ENCODE measurements at regions not wholly inside any gene's neighbourhood (a gene's known extent, or its start where the extent isn't known, plus 50 kb on each side); places are given as distances from the start of the nearest gene placed in this dataset.

DNA sequence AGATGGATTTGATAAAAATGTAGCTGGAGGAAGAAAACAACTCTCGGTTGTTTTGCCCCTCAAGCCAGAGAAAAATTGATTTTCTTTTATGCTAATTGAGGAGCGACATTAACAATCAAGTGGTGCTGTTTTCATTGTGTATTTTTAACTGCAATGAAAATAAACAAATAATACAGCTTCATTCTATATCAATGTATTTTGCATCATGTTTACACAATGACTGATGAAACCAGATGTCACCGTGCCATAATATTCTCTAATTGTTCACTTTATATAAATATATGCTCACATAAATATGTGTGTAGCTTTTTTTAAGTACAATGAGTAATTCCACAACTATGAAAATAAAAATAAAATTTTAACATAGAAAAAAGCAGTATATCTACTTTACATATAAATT, 139.0 kb upstream of the PRDM9 start:
- no peak for TF ChIP-seq ZNF274 (IDR thresholded peaks at IDR 0.05; ENCODE audit: low read depth, low read length)
- TF ChIP-seq YY1 (IDR thresholded peaks at IDR 0.05; ENCODE audit: insufficient read depth, insufficient read length): no peak
- H3K4me1 ChIP-seq (ENCODE audit: insufficient read depth, insufficient read length): no peaks in the 10 kb centered on the region

GRCh38 chr5:23367874-23368273, 139.5 kb upstream of the PRDM9 start:
- DNase-seq (ENCODE audit: low read depth, low spot score): no peak
- no peaks in the 10 kb centered on the region for H3K4me1 ChIP-seq (ENCODE audit: insufficient read depth, insufficient read length)
- TF ChIP-seq YY1 (IDR thresholded peaks at IDR 0.05; ENCODE audit: insufficient read depth, insufficient read length) (no peak), ZNF274 (IDR thresholded peaks at IDR 0.05; ENCODE audit: low read depth, low read length) (no peak), SUZ12 (IDR thresholded peaks at IDR 0.05; ENCODE audit: extremely low read depth, insufficient read depth, insufficient read length) (no peak)

More for the DNA sequence above, 139.0 kb upstream of the PRDM9 start:
- Histone ChIP-seq H3K9ac (ENCODE audit: insufficient read length, low read depth) (no peak overlapping the region), H3K4me3 (ENCODE audit: insufficient read length, low read depth) (no peak overlapping the region), H3K27me3 (ENCODE audit: insufficient read depth, insufficient read length) (no peaks in the 10 kb centered on the region), H3K36me3 (ENCODE audit: insufficient read depth, insufficient read length, low read length) (no peaks in the 10 kb centered on the region), H3K9me3 (ENCODE audit: insufficient read depth, low read length) (no peaks in the 10 kb centered on the region)
- DNase-seq (ENCODE audit: low read depth, low spot score): no peak

GRCh38 chr5:23353286-23353685, 154.1 kb upstream of the PRDM9 start:
- Histone ChIP-seq H3K9ac (ENCODE audit: insufficient read length, low read depth) (no peak overlapping the region), H3K4me3 (ENCODE audit: insufficient read length, low read depth) (no peak overlapping the region), H3K9me3 (ENCODE audit: insufficient read depth, low read length) (no peaks in the 10 kb centered on the region), H3K27me3 (ENCODE audit: insufficient read depth, insufficient read length) (no peaks in the 10 kb centered on the region), H3K4me1 (ENCODE audit: insufficient read depth, insufficient read length) (no peaks in the 10 kb centered on the region), H3K36me3 (ENCODE audit: insufficient read depth, insufficient read length, low read length) (no peaks in the 10 kb centered on the region)
- TF ChIP-seq YY1 (IDR thresholded peaks at IDR 0.05; ENCODE audit: insufficient read depth, insufficient read length): no peak
- no peak for TF ChIP-seq SUZ12 (IDR thresholded peaks at IDR 0.05; ENCODE audit: extremely low read depth, insufficient read depth, insufficient read length)
- no peak for TF ChIP-seq ZNF274 (IDR thresholded peaks at IDR 0.05; ENCODE audit: low read depth, low read length)
- DNase-seq (ENCODE audit: low read depth, low spot score): no peak

More at GRCh38 chr5:23367874-23368273, 139.5 kb upstream of the PRDM9 start:
- H3K4me3 ChIP-seq (ENCODE audit: insufficient read length, low read depth): no peak overlapping the region
- no peaks in the 10 kb centered on the region for H3K36me3 ChIP-seq (ENCODE audit: insufficient read depth, insufficient read length, low read length)
- no peak overlapping the region for H3K9ac ChIP-seq (ENCODE audit: insufficient read length, low read depth)
- H3K9me3 ChIP-seq (ENCODE audit: insufficient read depth, low read length): no peaks in the 10 kb centered on the region
- H3K27me3 ChIP-seq (ENCODE audit: insufficient read depth, insufficient read length): no peaks in the 10 kb centered on the region

- Histone ChIP-seq H3K27me3 (ENCODE audit: insufficient read depth, insufficient read length) (no peaks in the 10 kb centered on the region), H3K9me3 (ENCODE audit: insufficient read depth, low read length) (no peaks in the 10 kb centered on the region), H3K9ac (ENCODE audit: insufficient read length, low read depth) (no peak overlapping the region), H3K4me3 (ENCODE audit: insufficient read length, low read depth) (no peak overlapping the region), H3K36me3 (ENCODE audit: insufficient read depth, insufficient read length, low read length) (no peaks in the 10 kb centered on the region), H3K4me1 (ENCODE audit: insufficient read depth, insufficient read length) (no peaks in the 10 kb centered on the region)
- TF ChIP-seq YY1 (IDR thresholded peaks at IDR 0.05; ENCODE audit: insufficient read depth, insufficient read length): no peak
- no peak for TF ChIP-seq SUZ12 (IDR thresholded peaks at IDR 0.05; ENCODE audit: extremely low read depth, insufficient read depth, insufficient read length)
- TF ChIP-seq ZNF274 (IDR thresholded peaks at IDR 0.05; ENCODE audit: low read depth, low read length): no peak
- DNase-seq (ENCODE audit: low read depth, low spot score): peak; percentile 27
Measured at GRCh38 chr5:23352446-23352845, 155.0 kb upstream of the PRDM9 start.

- TF ChIP-seq SUZ12 (IDR thresholded peaks at IDR 0.05; ENCODE audit: extremely low read depth, insufficient read depth, insufficient read length) (no peak), YY1 (IDR thresholded peaks at IDR 0.05; ENCODE audit: insufficient read depth, insufficient read length) (no peak), ZNF274 (IDR thresholded peaks at IDR 0.05; ENCODE audit: low read depth, low read length) (no peak)
- Histone ChIP-seq H3K9ac (ENCODE audit: insufficient read length, low read depth) (no peak overlapping the region), H3K4me3 (ENCODE audit: insufficient read length, low read depth) (no peak overlapping the region), H3K27me3 (ENCODE audit: insufficient read depth, insufficient read length) (no peaks in the 10 kb centered on the region), H3K9me3 (ENCODE audit: insufficient read depth, low read length) (no peaks in the 10 kb centered on the region), H3K4me1 (ENCODE audit: insufficient read depth, insufficient read length) (no peaks in the 10 kb centered on the region), H3K36me3 (ENCODE audit: insufficient read depth, insufficient read length, low read length) (no peaks in the 10 kb centered on the region)
- DNase-seq (ENCODE audit: low read depth, low spot score): no peak
Measured at GRCh38 chr5:23343121-23343520, 164.3 kb upstream of the PRDM9 start.

- Histone ChIP-seq H3K4me3 (ENCODE audit: insufficient read length, low read depth) (no peak overlapping the region), H3K36me3 (ENCODE audit: insufficient read depth, insufficient read length, low read length) (no peaks in the 10 kb centered on the region), H3K9me3 (ENCODE audit: insufficient read depth, low read length) (no peaks in the 10 kb centered on the region), H3K9ac (ENCODE audit: insufficient read length, low read depth) (no peak overlapping the region), H3K27me3 (ENCODE audit: insufficient read depth, insufficient read length) (no peaks in the 10 kb centered on the region), H3K4me1 (ENCODE audit: insufficient read depth, insufficient read length) (no peaks in the 10 kb centered on the region)
- TF ChIP-seq ZNF274 (IDR thresholded peaks at IDR 0.05; ENCODE audit: low read depth, low read length): no peak
- TF ChIP-seq SUZ12 (IDR thresholded peaks at IDR 0.05; ENCODE audit: extremely low read depth, insufficient read depth, insufficient read length): no peak
- no peak for TF ChIP-seq YY1 (IDR thresholded peaks at IDR 0.05; ENCODE audit: insufficient read depth, insufficient read length)
- no peak for DNase-seq (ENCODE audit: low read depth, low spot score)
Measured at GRCh38 chr5:23332650-23333251, 174.7 kb upstream of the PRDM9 start.

- Histone ChIP-seq H3K9ac (ENCODE audit: insufficient read length, low read depth) (no peak overlapping the region), H3K36me3 (ENCODE audit: insufficient read depth, insufficient read length, low read length) (no peaks in the 10 kb centered on the region), H3K4me1 (ENCODE audit: insufficient read depth, insufficient read length) (no peaks in the 10 kb centered on the region), H3K4me3 (ENCODE audit: insufficient read length, low read depth) (no peak overlapping the region), H3K27me3 (ENCODE audit: insufficient read depth, insufficient read length) (no peaks in the 10 kb centered on the region), H3K9me3 (ENCODE audit: insufficient read depth, low read length) (no peaks in the 10 kb centered on the region)
- no peak for DNase-seq (ENCODE audit: low read depth, low spot score)
- TF ChIP-seq ZNF274 (IDR thresholded peaks at IDR 0.05; ENCODE audit: low read depth, low read length): no peak
- TF ChIP-seq SUZ12 (IDR thresholded peaks at IDR 0.05; ENCODE audit: extremely low read depth, insufficient read depth, insufficient read length): no peak
- no peak for TF ChIP-seq YY1 (IDR thresholded peaks at IDR 0.05; ENCODE audit: insufficient read depth, insufficient read length)
Measured at GRCh38 chr5:23330726-23331125, 176.7 kb upstream of the PRDM9 start.

Measured in NT2/D1 (cell line).